ENCODE measurements at regions not wholly inside any gene's neighbourhood (a gene's known extent, or its start where the extent isn't known, plus 50 kb on each side); places are given as distances from the start of the nearest gene placed in this dataset.

GRCh38 chrX:145654486-145654885 lies 163.1 kb upstream of the SLITRK2 start:
- TF ChIP-seq CTCF (conservative IDR thresholded peaks at IDR 0.05; ENCODE audit: low read length) (no peak), EZH2phosphoT487 (IDR thresholded peaks at IDR 0.05; ENCODE audit: borderline replicate concordance) (no peak)
